HG03442 (cell line): ENCODE measurements at regions not wholly inside any gene's neighbourhood (a gene's known extent, or its start where the extent isn't known, plus 50 kb on each side); places are given as distances from the start of the nearest gene placed in this dataset.
"Not testable (repeated sequence)": the region's sequence is repeated elsewhere in the genome, so short reads cannot be mapped to it uniquely, and the experiment has no call there.

ENCODE experiments used
- ATAC-seq: cut with Tn5 transposase; IDR thresholded peaks from one replicate; pipeline ENCODE4 v1.9.1; 2021; ENCODE audit warnings: mild to moderate bottlenecking, moderate library complexity; ENCODE audit not compliant: unreplicated experiment

DNA sequence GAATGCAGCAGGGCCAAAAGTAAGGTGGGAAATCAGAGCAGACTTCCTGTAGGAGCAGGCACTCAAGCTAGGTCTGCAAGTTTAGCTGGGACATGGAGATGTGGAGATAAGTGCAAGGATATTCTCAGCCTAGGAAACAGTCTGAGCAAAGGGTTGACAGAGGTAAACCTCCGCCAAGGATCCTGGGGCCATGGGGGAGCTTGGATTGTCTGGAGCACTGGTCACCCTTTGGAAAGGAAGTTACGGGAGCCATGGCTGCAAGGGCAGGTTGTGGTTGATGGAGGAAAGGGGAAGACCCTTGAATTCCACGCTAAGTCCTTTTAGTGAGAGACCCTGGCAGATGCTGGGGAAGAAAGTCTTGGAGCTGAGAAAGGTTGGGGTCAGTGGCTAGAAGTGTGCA, 150.9 kb downstream of the PTPRU start:
- no peak for ATAC-seq

DNA sequence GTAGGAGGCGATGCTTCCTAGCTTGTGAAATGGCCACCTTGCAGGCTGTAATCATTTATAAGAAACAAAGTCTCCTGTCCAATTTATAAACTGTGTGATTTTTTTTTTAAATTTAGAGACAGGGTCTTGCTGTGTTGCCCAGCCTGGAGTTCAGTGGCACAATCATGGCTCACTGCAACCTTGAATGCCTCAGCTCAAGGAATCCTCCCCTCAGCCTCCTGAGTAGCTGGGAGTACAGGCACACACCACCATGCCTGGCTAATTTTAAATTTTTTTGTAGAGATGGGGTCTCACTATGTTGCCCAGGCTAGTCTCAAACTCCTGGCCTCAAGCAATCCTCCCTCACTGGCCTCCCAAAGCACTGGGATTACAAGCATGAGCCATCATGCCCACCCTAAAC, 150.1 kb downstream of the PTPRU start:
- not testable (repeated sequence) for ATAC-seq

DNA sequence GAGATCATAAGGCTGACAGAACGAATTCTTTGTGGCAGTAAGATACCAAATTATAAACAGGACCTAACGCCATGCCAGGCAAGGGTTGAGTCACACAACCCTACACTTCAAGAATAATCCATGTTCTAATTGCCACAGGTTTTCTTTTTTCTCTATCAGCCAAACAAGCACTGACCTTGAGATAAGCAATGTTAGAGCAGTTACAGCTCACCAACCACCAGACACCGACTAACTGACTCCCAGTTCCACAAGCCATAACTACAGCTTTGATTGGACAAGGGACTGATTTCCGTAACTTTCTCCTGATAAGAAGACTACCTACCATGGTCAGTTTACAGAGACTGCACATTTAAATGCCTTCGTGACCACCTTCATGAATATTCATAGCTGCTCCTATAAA, 149.6 kb downstream of the PTPRU start:
- ATAC-seq: no peak

DNA sequence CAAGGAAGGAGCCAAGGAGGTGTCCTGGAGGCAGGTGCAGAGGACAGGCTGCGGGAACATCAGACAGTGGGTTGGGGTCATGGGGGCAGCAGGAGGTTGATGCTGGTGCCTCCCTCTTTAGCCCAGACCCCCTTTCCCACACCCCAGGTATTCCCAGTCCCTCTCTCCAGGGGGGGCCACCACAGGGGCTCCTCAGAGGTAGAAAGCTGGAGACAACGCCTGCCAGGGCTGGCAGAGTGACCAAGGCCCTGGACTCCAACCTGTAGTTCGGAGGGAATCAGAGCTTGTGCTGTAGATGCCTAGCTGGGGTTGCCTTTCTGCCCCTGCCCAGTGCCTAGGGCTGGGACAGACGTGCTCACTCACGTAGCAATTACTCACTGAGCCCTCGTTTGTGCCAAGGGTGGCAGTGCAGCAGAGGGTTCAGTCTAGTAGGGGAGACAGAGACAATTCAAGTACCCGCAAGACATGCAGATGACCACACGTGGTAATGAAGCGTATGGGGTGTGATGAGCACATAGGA, 148.2 kb downstream of the PTPRU start:
- ATAC-seq: no peak

DNA sequence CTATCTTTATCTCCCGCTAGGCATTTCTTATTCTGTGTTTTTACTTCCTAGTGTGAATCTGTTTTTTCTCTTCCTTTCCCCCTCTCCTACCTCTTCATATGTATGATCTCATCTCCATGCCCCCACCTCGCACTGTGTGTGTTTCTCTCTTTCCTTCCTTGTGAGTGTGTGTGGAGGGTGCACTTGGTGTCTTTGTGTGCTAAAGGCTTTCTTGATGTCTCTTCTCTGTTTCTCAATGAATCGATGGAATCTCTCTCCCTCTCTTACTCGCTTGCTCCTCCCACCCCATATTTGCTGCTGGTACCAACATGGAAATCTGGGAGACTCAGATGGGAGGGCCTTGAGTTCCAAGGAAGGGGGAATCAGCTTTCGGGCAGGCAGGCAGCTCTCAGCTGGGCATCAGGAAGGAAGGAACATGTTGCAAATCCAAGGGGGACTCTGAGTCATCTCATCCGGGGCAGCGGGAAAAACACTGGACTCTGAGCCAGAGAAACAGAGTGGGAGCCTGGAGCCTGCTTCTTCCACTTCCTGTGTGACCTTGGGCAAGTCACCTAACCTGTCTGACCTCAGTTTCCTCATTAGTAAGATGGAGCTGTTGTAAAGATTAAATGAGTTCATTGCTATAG, 147.5 kb downstream of the PTPRU start:
- no peak for ATAC-seq

DNA sequence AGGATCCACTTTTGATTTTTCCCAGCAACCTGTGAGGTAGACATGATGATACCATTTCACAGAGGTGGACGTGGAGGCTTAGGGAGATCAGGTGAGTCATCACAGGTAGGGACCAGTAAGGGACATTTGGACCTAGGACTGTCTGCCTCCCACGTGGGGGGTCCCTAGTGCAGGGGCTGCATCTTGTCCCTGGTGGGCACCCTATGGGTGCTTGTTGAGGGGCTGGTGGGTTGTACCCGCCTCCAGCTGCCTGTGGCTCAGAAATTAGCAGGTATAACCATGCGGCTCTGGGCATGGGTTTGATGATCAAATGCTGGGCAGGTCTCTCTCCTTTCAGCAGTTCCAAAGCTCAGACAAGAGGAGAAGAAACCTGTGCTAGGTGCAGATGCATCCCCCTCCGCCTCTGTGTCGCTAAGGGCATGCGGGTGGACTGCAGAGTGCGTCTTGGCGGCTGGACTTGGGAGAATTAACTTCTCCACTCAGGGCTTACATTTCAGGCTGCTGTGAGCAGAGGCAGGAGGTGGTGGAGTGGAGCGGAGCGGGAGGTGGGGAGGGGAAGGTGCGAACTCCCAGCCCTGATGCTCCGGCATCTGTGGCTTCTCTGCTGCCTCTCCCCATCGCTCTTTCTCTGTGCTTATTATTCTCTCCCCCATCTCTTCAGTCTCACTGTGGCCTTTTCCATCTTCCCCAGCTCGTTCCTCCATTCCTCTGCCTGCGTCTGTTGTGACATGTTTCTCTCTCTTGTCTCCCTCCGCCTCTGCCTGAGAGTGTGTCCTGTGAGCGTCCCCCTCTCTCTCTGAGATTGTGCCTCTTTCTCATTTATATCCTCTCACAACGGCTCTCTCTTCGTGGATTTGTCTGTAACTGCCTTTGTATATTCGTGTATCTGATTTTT, 146.8 kb downstream of the PTPRU start:
- no peak for ATAC-seq

DNA sequence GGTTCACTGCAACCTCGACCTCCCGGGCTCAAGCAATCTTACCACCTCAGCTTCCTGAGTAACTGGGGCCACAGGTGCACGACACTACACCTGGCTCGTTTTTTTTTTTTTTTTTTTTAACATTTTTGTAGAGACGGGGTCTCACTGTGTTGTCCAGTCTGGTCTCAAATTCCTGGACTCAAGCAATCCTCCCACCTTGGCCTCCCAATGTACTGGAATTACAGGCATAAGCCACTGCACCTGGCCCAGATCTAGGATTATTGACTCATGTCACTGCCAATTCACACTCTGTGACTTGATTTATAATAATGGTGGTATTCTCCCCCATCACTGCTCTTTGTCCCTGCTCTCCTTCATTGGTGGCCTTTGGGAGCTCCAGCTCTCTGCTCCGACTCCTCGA, 145.1 kb downstream of the PTPRU start:
- no peak for ATAC-seq

DNA sequence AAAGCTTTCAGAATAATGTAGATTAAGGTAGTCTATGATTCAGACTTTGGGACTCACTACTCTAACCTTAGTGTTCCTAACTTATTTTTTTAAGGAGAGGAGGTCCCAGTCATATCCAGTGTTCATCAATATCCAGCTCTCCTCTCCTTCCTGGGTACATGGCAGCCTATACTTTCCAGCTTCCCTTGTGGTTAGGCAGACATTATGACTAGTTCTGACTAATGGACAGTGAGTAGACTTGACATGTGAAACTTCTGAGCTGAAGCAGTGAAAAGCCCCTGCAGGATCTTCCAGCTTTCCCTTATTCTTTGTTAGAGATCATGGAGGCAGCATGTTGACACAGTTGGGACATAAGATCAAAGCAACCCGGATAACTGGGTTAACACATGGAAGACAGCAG, 144.2 kb downstream of the PTPRU start:
- ATAC-seq: no peak

DNA sequence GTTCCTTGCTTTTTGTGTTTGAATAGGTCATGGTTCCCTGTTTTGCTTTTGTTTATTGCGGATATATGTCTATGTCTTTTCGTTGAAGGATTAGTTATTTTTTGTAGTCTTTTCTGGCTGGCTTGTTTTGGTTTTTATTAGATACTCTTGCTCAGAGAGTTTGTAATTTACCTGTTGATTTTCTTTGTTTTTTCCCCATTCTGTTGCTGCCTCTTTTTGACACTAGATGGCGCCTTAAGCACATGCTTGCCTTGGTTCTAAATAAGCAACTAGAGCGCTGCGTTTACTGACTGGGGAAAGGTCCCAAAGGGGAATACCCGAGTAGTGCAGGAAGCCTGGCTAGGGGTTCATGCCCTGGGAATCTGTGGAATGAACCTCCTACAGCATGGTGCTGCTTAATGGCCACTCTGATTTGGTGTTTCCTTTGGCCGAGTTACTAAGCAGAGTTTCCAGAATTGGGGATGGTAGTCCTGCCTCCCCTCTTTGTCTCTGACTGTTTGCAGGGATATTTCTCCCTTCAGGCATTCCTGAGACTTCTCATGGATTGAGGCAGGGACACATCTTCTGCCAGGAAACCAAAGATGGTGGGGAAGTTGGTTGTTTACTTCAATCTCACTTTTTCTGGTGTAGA, 143.2 kb downstream of the PTPRU start:
- no peak for ATAC-seq
